Heart left ventricle (tissue), 13 donors: ENCODE measurements at regions not wholly inside any gene's neighbourhood (a gene's known extent, or its start where the extent isn't known, plus 50 kb on each side); places are given as distances from the start of the nearest gene placed in this dataset.

ENCODE experiments used
- CTCF ChIP-seq, 12 donors: fragments of 200-600 bp; sonication (generic) in 4 of 12; IDR thresholded peaks; one replicate each; pipeline versions ENCODE4 v1.5.0 to v1.8.0; 2018 to 2022; ENCODE audit warnings: antibody characterized with exemption in 12 of 12, mild to moderate bottlenecking in 5 of 12
- POLR2A ChIP-seq, 2 donors: fragments of 450-650 bp; IDR thresholded peaks; one replicate each; pipeline ENCODE4 v1.6.1; 2017; ENCODE audit warnings: antibody characterized with exemption in 2 of 2, mild to moderate bottlenecking in 2 of 2, moderate library complexity in 2 of 2
- donor health status: ischemic (EF 13 %, LVEDD 7.1; RV severe dilation, severe dysfunction).
- donor health status: DM: no; HTN: yes; CAD: no.
- donor health status: DM: no; HTN: no; CAD: no.
- donor health status: ischemic (EF 25% LVEDD 6.9; RV normal size, moderate dysfunction).
- donor health status: ischemic (EF 25% LVEDD 5.7; RV mildly dilated, moderate dysfunction).
- donor health status: ischemic (EF 35%, LVEDD 5.7; RV mildly dilated, moderate dysfunction).
- donor health status: nonischemic (EF 11% LVEDD 7.7; RV severe dilation, severe dysfunction).
- donor health status: DM: yes; HTN: yes; CAD: no.
- donor health status: PGD.
- donor health status: ischemic (EF 29% LVEDD 5.4; RV normal size, mild dysfunction).
- donor health status: nonischemic (EF 23%, LVEDD 6.1; RV moderate dilation, normal function).

GRCh38 chr11:122192634-122193255 lies 76.7 kb upstream of the BLID start:
- TF ChIP-seq CTCF (IDR thresholded peaks at IDR 0.05): no peak
- TF ChIP-seq POLR2A (IDR thresholded peaks at IDR 0.05): no peak
